GM23338 (cell line): ENCODE measurements at regions not wholly inside any gene's neighbourhood (a gene's known extent, or its start where the extent isn't known, plus 50 kb on each side); places are given as distances from the start of the nearest gene placed in this dataset.

Source experiments
- ATAC-seq: fragments of 200-7000 bp; cut with Tn5 transposase; 3 replicates; pipeline ENCODE4 v1.9.1; 2020
- DNase-seq: peaks from one replicate; pipeline ENCODE4 v3.0.0-alpha.2; 2015; ENCODE audit warnings: low spot score
- H2AFZ ChIP-seq: fragments of 200-600 bp; sonication (generic); 2 replicates; pipeline ENCODE4 v1.8.0; 2016; ENCODE audit warnings: antibody characterized with exemption, mild to moderate bottlenecking, moderate library complexity
- H3F3A ChIP-seq: fragments of 200-600 bp; sonication (generic); replicated peaks from 2 replicates; pipeline ENCODE4 v1.8.0; 2017; ENCODE audit warnings: antibody characterized with exemption, mixed run types, low read depth
- H3K27ac ChIP-seq: fragments of 200-600 bp; sonication (generic); 2 replicates; pipeline ENCODE4 v1.6.1; 2016; ENCODE audit warnings: low read depth
- H3K27me3 ChIP-seq: fragments of 200-600 bp; sonication (generic); 2 replicates; pipeline ENCODE4 v1.8.0; 2016; ENCODE audit warnings: mild to moderate bottlenecking, mixed run types, moderate library complexity; ENCODE audit not compliant: insufficient read depth
- H3K36me3 ChIP-seq: fragments of 200-600 bp; sonication (generic); 2 replicates; pipeline ENCODE4 v1.8.0; 2016; ENCODE audit warnings: mild to moderate bottlenecking; ENCODE audit not compliant: insufficient read depth
- H3K4me1 ChIP-seq: fragments of 200-600 bp; sonication (generic); 2 replicates; pipeline ENCODE4 v1.8.0; 2016; ENCODE audit warnings: mild to moderate bottlenecking, moderate library complexity; ENCODE audit not compliant: insufficient read depth
- H3K4me2 ChIP-seq: fragments of 200-600 bp; sonication (generic); 2 replicates; pipeline ENCODE4 v1.7.1; 2017; ENCODE audit warnings: mixed run types
- H3K4me3 ChIP-seq: fragments of 200-600 bp; sonication (generic); 2 replicates; pipeline ENCODE4 v1.6.1; 2016; ENCODE audit warnings: mixed run types
- H3K79me2 ChIP-seq: fragments of 200-600 bp; sonication (generic); replicated peaks from 2 replicates; pipeline ENCODE4 v1.8.0; 2017; ENCODE audit warnings: mild to moderate bottlenecking; ENCODE audit not compliant: insufficient read depth
- H3K9me2 ChIP-seq: fragments of 200-600 bp; sonication (generic); 2 replicates; pipeline ENCODE4 v1.8.0; 2017; ENCODE audit not compliant: insufficient read depth
- H4K20me1 ChIP-seq: fragments of 200-600 bp; sonication (generic); replicated peaks from 2 replicates; pipeline ENCODE4 v1.8.0; 2017; ENCODE audit warnings: mild to moderate bottlenecking; ENCODE audit not compliant: insufficient read depth
- H3K27ac Mint-ChIP-seq: 2 replicates; pipeline ENCODE4 v1.8.0; 2020; ENCODE audit warnings: inconsistent platforms, mild to moderate bottlenecking, moderate library complexity, mixed read lengths
- H3K27me3 Mint-ChIP-seq: 3 replicates; pipeline ENCODE4 v1.8.0; 2022; ENCODE audit warnings: low read depth, mild to moderate bottlenecking, moderate library complexity, mixed read lengths, inconsistent platforms; ENCODE audit not compliant: insufficient read depth, poor library complexity
- H3K36me3 Mint-ChIP-seq: 3 replicates; pipeline ENCODE4 v1.8.0; 2021; ENCODE audit warnings: low read depth, mild to moderate bottlenecking, inconsistent platforms, moderate library complexity, mixed read lengths
- H3K4me1 Mint-ChIP-seq: 3 replicates; pipeline ENCODE4 v1.8.0; 2020; ENCODE audit warnings: mild to moderate bottlenecking, inconsistent platforms, mixed read lengths
- H3K4me3 Mint-ChIP-seq: 3 replicates; pipeline ENCODE4 v1.8.0; 2021; ENCODE audit warnings: moderate library complexity, mild to moderate bottlenecking, inconsistent platforms, mixed read lengths
- H3K9me3 Mint-ChIP-seq: 3 replicates; pipeline ENCODE4 v1.8.0; 2020; ENCODE audit warnings: moderate library complexity, mild to moderate bottlenecking, inconsistent platforms, mixed read lengths
- CREB1 ChIP-seq: fragments of 250-450 bp; sonication (Bioruptor Pico); IDR thresholded peaks from 2 replicates; pipeline ENCODE4 v1.5.0; 2020; ENCODE audit warnings: low read depth, mild to moderate bottlenecking, moderate library complexity
- CTCF ChIP-seq, 2 experiments: fragments of 200-600 bp in 1 of 2; sonication (generic) in 1 of 2; conservative IDR thresholded peaks; 2 replicates each; pipeline versions ENCODE4 v1.5.1 to v1.6.1; 2016 to 2017; ENCODE audit warnings: antibody characterized with exemption in 2 of 2, low read depth in 2 of 2, mild to moderate bottlenecking in 2 of 2, moderate library complexity in 1 of 2
- ETS1 ChIP-seq: IDR thresholded peaks from 2 replicates; pipeline ENCODE4 v1.6.1; 2016; ENCODE audit warnings: antibody characterized with exemption
- EZH2 ChIP-seq: fragments of 200-600 bp; sonication (generic); IDR thresholded peaks from one replicate; pipeline ENCODE4 v1.8.0; 2017; ENCODE audit warnings: antibody characterized with exemption, mild to moderate bottlenecking, low read depth; ENCODE audit not compliant: unreplicated experiment
- JUNB ChIP-seq: IDR thresholded peaks from one replicate; pipeline ENCODE4 v1.6.1; 2016; ENCODE audit warnings: antibody characterized with exemption; ENCODE audit not compliant: unreplicated experiment
- NANOG ChIP-seq: IDR thresholded peaks from 2 replicates; pipeline ENCODE4 v1.6.1; 2016; ENCODE audit warnings: antibody characterized with exemption, borderline replicate concordance
- POLR2AphosphoS5 ChIP-seq: IDR thresholded peaks from 2 replicates; pipeline ENCODE4 v1.6.1; 2016; ENCODE audit warnings: antibody characterized with exemption, low read depth
- REST ChIP-seq: IDR thresholded peaks from one replicate; pipeline ENCODE4 v1.6.1; 2018; ENCODE audit warnings: antibody characterized with exemption; ENCODE audit not compliant: unreplicated experiment
- STAT1 ChIP-seq: IDR thresholded peaks from one replicate; pipeline ENCODE4 v1.6.1; 2016; ENCODE audit warnings: antibody characterized with exemption; ENCODE audit not compliant: unreplicated experiment
- ZNF462 ChIP-seq: fragments of 250-450 bp; sonication (Bioruptor Pico); IDR thresholded peaks from 2 replicates; pipeline ENCODE4 v1.5.0; 2020; ENCODE audit warnings: mild to moderate bottlenecking, moderate library complexity

GRCh38 chr9:111178331-111179055, 140.2 kb upstream of the LPAR1 start:
- Mint-ChIP-seq H3K27me3 (no peaks in the 10 kb centered on the region), H3K36me3 (no peaks in the 10 kb centered on the region), H3K4me1 (peaks cover 7% of the 10 kb centered on the region), H3K27ac (peak overlapping the region; percentile 71; the same call in 1 of the 2 replicates), H3K4me3 (no peak overlapping the region), H3K9me3 (no peaks in the 10 kb centered on the region)
- no peaks in the 10 kb centered on the region for H3K9me2 ChIP-seq
- no peaks in the 10 kb centered on the region for H3K4me1 ChIP-seq
- DNase-seq = no peak
- H3K4me2 ChIP-seq = no peak overlapping the region
- no peaks in the 10 kb centered on the region for H3K79me2 ChIP-seq
- H3K27ac ChIP-seq = no peak overlapping the region
- H2AFZ ChIP-seq = no peak overlapping the region
- H4K20me1 ChIP-seq = no peaks in the 10 kb centered on the region
- H3K4me3 ChIP-seq = no peak overlapping the region
- no peak for ATAC-seq
- no peaks in the 10 kb centered on the region for H3F3A ChIP-seq
- TF ChIP-seq JUNB = no peak
- no peak for TF ChIP-seq CREB1
- no peak for TF ChIP-seq NANOG
- no peak for TF ChIP-seq POLR2AphosphoS5
- TF ChIP-seq EZH2 = no peak
- TF ChIP-seq STAT1 = no peak
- TF ChIP-seq CTCF (conservative IDR thresholded peaks at IDR 0.05; ENCODE audit: low read depth in 2 of 2) = no peak
- TF ChIP-seq ZNF462 (CRISPR knock-in tag) = no peak
- TF ChIP-seq ETS1 = no peak
- TF ChIP-seq REST = no peak
- no peaks in the 10 kb centered on the region for H3K27me3 ChIP-seq
- H3K36me3 ChIP-seq = no peaks in the 10 kb centered on the region
